ENCODE measurements at regions not wholly inside any gene's neighbourhood (a gene's known extent, or its start where the extent isn't known, plus 50 kb on each side); places are given as distances from the start of the nearest gene placed in this dataset.

DNA sequence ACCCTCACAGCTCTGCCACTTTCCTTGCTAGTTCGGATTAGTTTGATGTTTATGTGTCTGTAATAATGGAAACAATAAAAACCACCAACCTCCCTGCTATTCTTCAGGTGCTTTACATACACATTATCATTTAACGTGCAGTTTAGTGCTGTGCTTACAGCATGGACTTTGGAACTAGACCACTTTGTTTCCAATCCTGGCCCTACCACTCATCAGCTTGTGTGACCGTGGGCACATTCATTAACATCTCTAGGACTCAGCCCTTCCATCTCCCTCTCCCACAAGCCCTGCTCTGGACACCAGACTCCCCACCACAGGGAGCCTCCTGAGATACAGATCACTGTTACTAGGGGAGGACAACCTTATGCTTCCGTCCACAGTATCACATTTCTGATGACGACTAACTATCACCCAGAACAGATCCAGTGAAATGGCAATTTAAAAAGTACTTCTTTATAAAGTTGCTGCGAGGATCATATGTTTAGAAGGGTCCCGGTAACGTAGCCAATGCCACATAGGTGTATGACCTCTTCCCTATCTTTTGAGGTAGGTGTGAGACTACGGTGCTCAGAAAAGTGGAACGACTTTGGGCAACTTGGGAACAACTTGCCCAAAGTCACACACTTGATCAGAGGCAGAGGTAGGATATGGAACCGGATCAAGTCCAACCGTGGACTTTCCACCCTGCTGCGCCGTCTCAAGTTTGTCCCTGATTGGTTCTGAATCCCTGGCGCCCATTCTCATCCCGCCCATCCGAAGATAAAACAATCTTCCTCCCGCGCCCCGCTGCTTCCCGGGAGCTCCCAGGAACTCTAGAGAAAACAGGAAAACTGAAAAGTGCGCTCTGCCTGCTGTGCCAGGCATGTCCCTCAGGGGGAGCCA, 132.4 kb upstream of the NIPBL start:
- no peak for TF ChIP-seq POLR2A (IDR thresholded peaks at IDR 0.05; ENCODE audit: borderline replicate concordance, extremely low read depth, insufficient read depth, insufficient read length)
- peak; percentile 3 for TF ChIP-seq POLR2AphosphoS5 (IDR thresholded peaks at IDR 0.05; ENCODE audit: low read depth, low read length)
- TF ChIP-seq, protein P1, sequence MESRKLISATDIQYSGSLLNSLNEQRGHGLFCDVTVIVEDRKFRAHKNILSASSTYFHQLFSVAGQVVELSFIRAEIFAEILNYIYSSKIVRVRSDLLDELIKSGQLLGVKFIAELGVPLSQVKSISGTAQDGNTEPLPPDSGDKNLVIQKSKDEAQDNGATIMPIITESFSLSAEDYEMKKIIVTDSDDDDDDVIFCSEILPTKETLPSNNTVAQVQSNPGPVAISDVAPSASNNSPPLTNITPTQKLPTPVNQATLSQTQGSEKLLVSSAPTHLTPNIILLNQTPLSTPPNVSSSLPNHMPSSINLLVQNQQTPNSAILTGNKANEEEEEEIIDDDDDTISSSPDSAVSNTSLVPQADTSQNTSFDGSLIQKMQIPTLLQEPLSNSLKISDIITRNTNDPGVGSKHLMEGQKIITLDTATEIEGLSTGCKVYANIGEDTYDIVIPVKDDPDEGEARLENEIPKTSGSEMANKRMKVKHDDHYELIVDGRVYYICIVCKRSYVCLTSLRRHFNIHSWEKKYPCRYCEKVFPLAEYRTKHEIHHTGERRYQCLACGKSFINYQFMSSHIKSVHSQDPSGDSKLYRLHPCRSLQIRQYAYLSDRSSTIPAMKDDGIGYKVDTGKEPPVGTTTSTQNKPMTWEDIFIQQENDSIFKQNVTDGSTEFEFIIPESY (IDR thresholded peaks at IDR 0.05; ENCODE audit: extremely low read depth, insufficient replicate concordance, low read length) = no peak
- peak; percentile 71; the same call in 1 of the 2 replicates for TF ChIP-seq RAD21 (IDR thresholded peaks at IDR 0.05; ENCODE audit: low read depth)
- TF ChIP-seq CTCF (IDR thresholded peaks at IDR 0.05 in 2 of 3, conservative IDR thresholded peaks at IDR 0.05 in 1 of 3; ENCODE audit: borderline replicate concordance in 1 of 3, insufficient read depth in 1 of 3, low read depth in 2 of 3, low read length in 2 of 3) = peak; percentile 73 to 77 (median 73); a peak in 4 of 6 replicates
- no peak for TF ChIP-seq ZNF274 (IDR thresholded peaks at IDR 0.05; ENCODE audit: low read depth, low read length)
- no peak for TF ChIP-seq JUND (IDR thresholded peaks at IDR 0.05)
- TF ChIP-seq CEBPB (IDR thresholded peaks at IDR 0.05; ENCODE audit: low read depth) = no peak
- TF ChIP-seq, protein P2, sequence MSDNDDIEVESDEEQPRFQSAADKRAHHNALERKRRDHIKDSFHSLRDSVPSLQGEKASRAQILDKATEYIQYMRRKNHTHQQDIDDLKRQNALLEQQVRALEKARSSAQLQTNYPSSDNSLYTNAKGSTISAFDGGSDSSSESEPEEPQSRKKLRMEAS (IDR thresholded peaks at IDR 0.05) = no peak
